Stomach (tissue), 4 donors: ENCODE measurements at regions not wholly inside any gene's neighbourhood (a gene's known extent, or its start where the extent isn't known, plus 50 kb on each side); places are given as distances from the start of the nearest gene placed in this dataset.

ENCODE experiments used
- EP300 ChIP-seq: sonication (generic); formaldehyde crosslinking; IDR thresholded peaks from one replicate; pipeline ENCODE4 v1.6.1; 2017; ENCODE audit warnings: antibody characterized with exemption
- POLR2AphosphoS5 ChIP-seq, 3 donors: sonication (generic); formaldehyde crosslinking; IDR thresholded peaks; one replicate each; pipeline ENCODE4 v1.6.1; 2016; ENCODE audit warnings: antibody characterized with exemption in 3 of 3
- TF ChIP-seq, protein P1 (sequence below), 7 experiments: fragments of 450-650 bp in 4 of 7; fragments of 200-600 bp in 3 of 7; sonication (generic) in 3 of 7; IDR thresholded peaks; one replicate each; pipeline ENCODE4 v1.5.1; 2016 to 2019; ENCODE audit warnings: antibody characterized with exemption in 7 of 7, control low read depth in 2 of 7, mild to moderate bottlenecking in 1 of 7

DNA sequence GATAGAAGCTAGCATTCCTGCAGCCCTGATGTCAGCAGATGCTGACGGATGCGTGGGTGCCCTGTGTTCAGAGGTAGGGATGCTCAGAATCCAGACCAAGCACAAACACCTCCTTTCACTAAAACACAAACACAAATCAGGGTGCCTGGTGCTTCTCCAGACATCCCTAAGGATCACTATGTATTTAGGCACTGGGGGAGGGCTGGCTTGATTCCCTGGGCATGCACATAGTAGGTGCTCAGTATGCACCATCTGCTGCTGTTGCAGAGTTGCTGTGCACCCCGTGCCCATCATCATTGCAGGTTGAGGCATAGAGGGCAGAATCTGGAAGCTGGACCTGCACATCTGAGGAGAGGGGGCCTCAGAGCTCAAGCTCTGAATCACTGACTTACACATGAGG lies 114.8 kb downstream of the PHETA1 start:
- TF ChIP-seq, protein P1, sequence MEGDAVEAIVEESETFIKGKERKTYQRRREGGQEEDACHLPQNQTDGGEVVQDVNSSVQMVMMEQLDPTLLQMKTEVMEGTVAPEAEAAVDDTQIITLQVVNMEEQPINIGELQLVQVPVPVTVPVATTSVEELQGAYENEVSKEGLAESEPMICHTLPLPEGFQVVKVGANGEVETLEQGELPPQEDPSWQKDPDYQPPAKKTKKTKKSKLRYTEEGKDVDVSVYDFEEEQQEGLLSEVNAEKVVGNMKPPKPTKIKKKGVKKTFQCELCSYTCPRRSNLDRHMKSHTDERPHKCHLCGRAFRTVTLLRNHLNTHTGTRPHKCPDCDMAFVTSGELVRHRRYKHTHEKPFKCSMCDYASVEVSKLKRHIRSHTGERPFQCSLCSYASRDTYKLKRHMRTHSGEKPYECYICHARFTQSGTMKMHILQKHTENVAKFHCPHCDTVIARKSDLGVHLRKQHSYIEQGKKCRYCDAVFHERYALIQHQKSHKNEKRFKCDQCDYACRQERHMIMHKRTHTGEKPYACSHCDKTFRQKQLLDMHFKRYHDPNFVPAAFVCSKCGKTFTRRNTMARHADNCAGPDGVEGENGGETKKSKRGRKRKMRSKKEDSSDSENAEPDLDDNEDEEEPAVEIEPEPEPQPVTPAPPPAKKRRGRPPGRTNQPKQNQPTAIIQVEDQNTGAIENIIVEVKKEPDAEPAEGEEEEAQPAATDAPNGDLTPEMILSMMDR (IDR thresholded peaks at IDR 0.05) = no peak
- TF ChIP-seq POLR2AphosphoS5 (IDR thresholded peaks at IDR 0.05) = no peak
- TF ChIP-seq EP300 = no peak
